SU-DHL-6 (cell line): ENCODE measurements at regions not wholly inside any gene's neighbourhood (a gene's known extent, or its start where the extent isn't known, plus 50 kb on each side); places are given as distances from the start of the nearest gene placed in this dataset.

ENCODE experiments used
- H2AFZ ChIP-seq: fragments of 200-600 bp; sonication (generic); 2 replicates; pipeline ENCODE4 v1.6.1; 2014; ENCODE audit warnings: low read depth, mild to moderate bottlenecking, moderate library complexity, mixed read lengths, antibody characterized with exemption, low read length; ENCODE audit not compliant: severe bottlenecking
- H3F3A ChIP-seq: fragments of 200-600 bp; shearing (Covaris generic); 2 replicates; pipeline ENCODE4 v1.6.0; 2016; ENCODE audit warnings: antibody characterized with exemption, mild to moderate bottlenecking; ENCODE audit not compliant: insufficient read depth
- H3K27ac ChIP-seq: fragments of 200-600 bp; sonication (generic); 2 replicates; pipeline ENCODE4 v1.5.1; 2016; ENCODE audit warnings: low read depth, mild to moderate bottlenecking, low read length, moderate library complexity, mixed read lengths
- H3K27me3 ChIP-seq: fragments of 200-600 bp; sonication (generic), shearing (Covaris generic); 2 replicates; pipeline ENCODE4 v1.6.0; 2014; ENCODE audit warnings: mild to moderate bottlenecking, low read length
- H3K36me3 ChIP-seq: fragments of 200-600 bp; sonication (generic); 2 replicates; pipeline ENCODE4 v1.6.1; 2014; ENCODE audit warnings: mild to moderate bottlenecking, low read length, mixed read lengths
- H3K4me2 ChIP-seq: fragments of 300-600, 200-600 bp; shearing (Covaris generic), sonication (generic); 2 replicates; pipeline ENCODE4 v1.6.0; 2014; ENCODE audit warnings: low read length, low read depth, mild to moderate bottlenecking; ENCODE audit not compliant: poor library complexity, severe bottlenecking
- H3K4me3 ChIP-seq: fragments of 200-600 bp; sonication (generic); 2 replicates; pipeline ENCODE4 v1.5.1; 2014; ENCODE audit warnings: antibody characterized with exemption, low read length, mild to moderate bottlenecking, mixed read lengths; ENCODE audit not compliant: insufficient read depth, poor library complexity, severe bottlenecking
- H3K79me2 ChIP-seq: fragments of 200-600 bp; sonication (generic); 2 replicates; pipeline ENCODE4 v1.6.1; 2014; ENCODE audit warnings: mild to moderate bottlenecking, low read length, moderate library complexity; ENCODE audit not compliant: insufficient read depth
- H3K9ac ChIP-seq: fragments of 200-600 bp; sonication (generic); 2 replicates; pipeline ENCODE4 v1.7.0; 2014; ENCODE audit warnings: mild to moderate bottlenecking, low read length
- H3K9me2 ChIP-seq: fragments of 200-600 bp; sonication (generic); replicated peaks from 2 replicates; pipeline ENCODE4 v1.6.1; 2014; ENCODE audit warnings: low read length; ENCODE audit not compliant: insufficient read depth
- H3K9me3 ChIP-seq: fragments of 200-600 bp; sonication (generic); 2 replicates; pipeline ENCODE4 v1.6.1; 2014; ENCODE audit warnings: low read length, mixed read lengths; ENCODE audit not compliant: insufficient read depth
- H4K20me1 ChIP-seq: fragments of 200-600 bp; sonication (generic); 2 replicates; pipeline ENCODE4 v1.6.1; 2014; ENCODE audit warnings: low read depth, mild to moderate bottlenecking, antibody characterized with exemption, low read length, moderate library complexity, mixed read lengths
- CTCF ChIP-seq: fragments of 200-600 bp; sonication (generic); IDR thresholded peaks from one replicate; pipeline ENCODE4 v1.5.1; 2017; ENCODE audit warnings: antibody characterized with exemption, mild to moderate bottlenecking, low read length, moderate library complexity; ENCODE audit not compliant: insufficient read depth, poor library complexity, severe bottlenecking
- EZH2phosphoT487 ChIP-seq: fragments of 200-600 bp; sonication (generic), shearing (Covaris generic); conservative IDR thresholded peaks from 2 replicates; pipeline ENCODE4 v1.6.1; 2018; ENCODE audit warnings: mild to moderate bottlenecking, antibody characterized with exemption, low read length, moderate library complexity, mixed read lengths

- Histone ChIP-seq H2AFZ (no peak overlapping the region), H3K9me2 (no peaks in the 10 kb centered on the region), H3K27me3 (no peaks in the 10 kb centered on the region), H3K27ac (no peak overlapping the region), H3K4me2 (no peak overlapping the region), H4K20me1 (no peaks in the 10 kb centered on the region), H3K9ac (no peak overlapping the region), H3K9me3 (no peaks in the 10 kb centered on the region), H3K36me3 (no peaks in the 10 kb centered on the region), H3F3A (no peaks in the 10 kb centered on the region), H3K79me2 (no peaks in the 10 kb centered on the region), H3K4me3 (no peak overlapping the region)
- TF ChIP-seq CTCF (no peak), EZH2phosphoT487 (no peak)
Observed at GRCh38 chr18:27803957-27804356, 373.0 kb downstream of the CDH2 start.

GRCh38 chr18:27797484-27797883 is 379.4 kb downstream of the CDH2 start:
- H3K4me3 ChIP-seq: no peak overlapping the region
- H3K9ac ChIP-seq: no peak overlapping the region
- no peaks in the 10 kb centered on the region for H3K79me2 ChIP-seq
- H3K9me2 ChIP-seq: no peaks in the 10 kb centered on the region
- H4K20me1 ChIP-seq: no peaks in the 10 kb centered on the region
- no peaks in the 10 kb centered on the region for H3K36me3 ChIP-seq
- TF ChIP-seq CTCF: no peak
- no peak for TF ChIP-seq EZH2phosphoT487
- no peak overlapping the region for H2AFZ ChIP-seq
- no peaks in the 10 kb centered on the region for H3K27me3 ChIP-seq
- H3K4me2 ChIP-seq: no peak overlapping the region
- no peaks in the 10 kb centered on the region for H3F3A ChIP-seq
- H3K27ac ChIP-seq: no peak overlapping the region
- no peaks in the 10 kb centered on the region for H3K9me3 ChIP-seq

- H3K27me3 ChIP-seq: no peaks in the 10 kb centered on the region
- no peak overlapping the region for H3K27ac ChIP-seq
- no peak for TF ChIP-seq CTCF
- no peak for TF ChIP-seq EZH2phosphoT487
Observed at GRCh38 chr18:27794181-27794926, 382.6 kb downstream of the CDH2 start.

More at GRCh38 chr18:27794181-27794926, 382.6 kb downstream of the CDH2 start:
- Histone ChIP-seq H3K79me2 (no peaks in the 10 kb centered on the region), H3K4me3 (no peak overlapping the region), H3F3A (no peaks in the 10 kb centered on the region), H3K9ac (no peak overlapping the region), H3K9me3 (no peaks in the 10 kb centered on the region), H3K9me2 (no peaks in the 10 kb centered on the region), H2AFZ (no peak overlapping the region), H4K20me1 (no peaks in the 10 kb centered on the region), H3K4me2 (no peak overlapping the region), H3K36me3 (no peaks in the 10 kb centered on the region)
